ENCODE measurements at regions not wholly inside any gene's neighbourhood (a gene's known extent, or its start where the extent isn't known, plus 50 kb on each side); places are given as distances from the start of the nearest gene placed in this dataset.
"Not testable (repeated sequence)": the region's sequence is repeated elsewhere in the genome, so short reads cannot be mapped to it uniquely, and the experiment has no call there.

GRCh38 chr20:29878777-29879442, 1378.6 kb upstream of the DEFB115 start:
- DNase-seq (ENCODE audit: low read depth): no peak
- no peak for TF ChIP-seq CTCF (IDR thresholded peaks at IDR 0.05; ENCODE audit: control insufficient read depth, insufficient read depth, low read depth, low read length, missing control alignments)
- H3K4me3 ChIP-seq (ENCODE audit: control insufficient read depth, low read depth, low read length): no peak overlapping the region

DNA sequence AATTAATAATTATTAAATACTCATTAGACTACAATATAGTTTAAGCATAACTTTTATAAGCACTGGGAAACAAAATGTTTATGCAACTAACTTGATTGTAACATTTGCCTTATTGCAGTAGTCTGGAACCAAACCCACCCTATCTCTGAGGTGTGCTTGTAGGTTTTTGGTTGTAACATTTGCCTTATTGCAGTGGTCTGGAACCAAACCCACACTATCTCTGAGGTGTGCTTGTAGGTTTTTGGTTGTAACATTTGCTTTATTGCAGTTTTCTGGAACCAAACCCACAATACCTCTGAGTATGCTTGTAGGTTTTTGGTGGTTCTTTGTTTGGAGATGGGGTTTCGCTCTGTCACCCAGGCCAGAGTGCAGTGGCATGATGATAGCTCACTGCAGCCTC, 1376.4 kb upstream of the DEFB115 start:
- DNase-seq (ENCODE audit: low read depth); H3K4me3 ChIP-seq (ENCODE audit: control insufficient read depth, low read depth, low read length): not testable (repeated sequence)

DNA sequence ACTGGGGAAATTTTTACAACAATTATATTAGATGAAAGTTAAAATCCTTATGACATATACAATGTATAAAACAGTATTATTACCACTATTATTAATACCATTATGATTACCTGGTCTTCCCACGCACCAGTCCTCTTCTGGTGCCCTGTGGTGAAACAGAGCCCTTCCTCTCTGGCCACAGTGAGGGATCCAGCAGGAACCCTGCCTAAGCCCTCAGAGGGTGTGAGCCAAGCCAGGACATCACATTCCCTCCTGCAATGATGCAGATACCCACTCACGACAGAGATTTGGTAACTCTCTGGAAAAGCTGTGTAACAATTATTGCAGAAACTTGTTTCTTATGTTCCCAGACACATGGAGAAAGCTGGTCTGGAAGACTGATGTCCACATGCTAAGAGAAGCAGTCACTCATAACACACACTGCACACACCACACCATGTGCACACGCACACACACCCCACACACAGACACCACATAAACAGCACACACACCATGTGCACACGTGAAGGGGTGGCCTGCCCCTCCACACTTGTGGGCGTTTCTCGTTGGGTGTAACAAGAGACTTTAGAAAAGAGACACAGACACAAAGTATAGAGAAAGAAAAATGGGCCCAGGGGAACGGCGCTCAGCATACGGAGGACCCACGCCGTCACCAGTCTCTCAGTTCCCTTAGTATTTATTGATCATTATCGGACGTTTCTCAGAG, 1373.8 kb upstream of the DEFB115 start:
- H3K4me3 ChIP-seq (ENCODE audit: control insufficient read depth, low read depth, low read length); DNase-seq (ENCODE audit: low read depth): not testable (repeated sequence)

DNA sequence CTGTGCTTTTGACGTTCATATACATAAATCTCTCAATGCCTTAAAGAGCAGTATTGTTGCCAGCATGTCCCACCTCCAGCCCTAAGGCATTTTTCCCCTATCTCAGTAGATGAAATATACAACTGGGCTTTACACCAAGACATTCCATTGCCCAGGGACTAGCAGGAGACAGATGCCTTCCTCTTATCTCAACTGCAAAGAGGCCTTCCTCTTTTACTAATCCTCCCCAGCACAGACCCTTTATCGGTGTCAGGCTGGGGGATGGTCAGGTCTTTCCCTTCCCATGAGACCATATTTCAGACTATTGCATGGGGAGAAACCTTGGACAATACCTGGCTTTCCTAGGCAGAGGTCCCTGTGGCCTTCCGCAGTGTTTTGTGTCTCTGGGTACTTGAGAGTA, 1373.1 kb upstream of the DEFB115 start:
- not testable (repeated sequence) for DNase-seq (ENCODE audit: low read depth); H3K4me3 ChIP-seq (ENCODE audit: control insufficient read depth, low read depth, low read length)

GRCh38 chr20:29885282-29886185, 1371.9 kb upstream of the DEFB115 start:
- DNase-seq (ENCODE audit: low read depth): not testable (repeated sequence)

GRCh38 chr20:29891555-29891954, 1365.9 kb upstream of the DEFB115 start:
- DNase-seq (ENCODE audit: low read depth): not testable (repeated sequence)

More at GRCh38 chr20:29885282-29886185, 1371.9 kb upstream of the DEFB115 start:
- not testable (repeated sequence) for H3K4me3 ChIP-seq (ENCODE audit: control insufficient read depth, low read depth, low read length)

More at GRCh38 chr20:29891555-29891954, 1365.9 kb upstream of the DEFB115 start:
- H3K4me3 ChIP-seq (ENCODE audit: control insufficient read depth, low read depth, low read length): not testable (repeated sequence)
